ENCODE measurements at regions not wholly inside any gene's neighbourhood (a gene's known extent, or its start where the extent isn't known, plus 50 kb on each side); places are given as distances from the start of the nearest gene placed in this dataset.

- 64 to 67% methylated on average over 12 to 17 of the region's 17 CpGs for WGBS, 2 donors
- TF ChIP-seq POLR2A (IDR thresholded peaks at IDR 0.05): no peak
- no peak overlapping the region for H3K27ac ChIP-seq
- DNase-seq: no peak
- H3K4me3 ChIP-seq: no peak overlapping the region
- H3K4me1 ChIP-seq: peaks cover 23% of the 10 kb centered on the region
- no peaks in the 10 kb centered on the region for H3K9me3 ChIP-seq
- H3K36me3 ChIP-seq (ENCODE audit: low read depth, missing control alignments): no peaks in the 10 kb centered on the region
- H3K27me3 ChIP-seq: no peaks in the 10 kb centered on the region
- intact Hi-C loops (cut with DNase I; ENCODE audit: low total_unique reads): no loop called here
These were observed 98.4 kb downstream of the SNX5 start for GRCh38 chr20:17870086-17870740.

GRCh38 chr20:17869295-17869994 lies 99.1 kb downstream of the SNX5 start:
- TF ChIP-seq CTCF (IDR thresholded peaks at IDR 0.05) (no peak), POLR2A (IDR thresholded peaks at IDR 0.05) (no peak)
- Histone ChIP-seq H3K36me3 (ENCODE audit: low read depth, missing control alignments) (no peaks in the 10 kb centered on the region), H3K9me3 (no peaks in the 10 kb centered on the region), H3K27ac (no peak overlapping the region), H3K4me1 (peaks cover 15% of the 10 kb centered on the region), H3K4me3 (no peak overlapping the region), H3K27me3 (no peaks in the 10 kb centered on the region)
- intact Hi-C loops (cut with DNase I; ENCODE audit: low total_unique reads): no loop called here
- no peak for DNase-seq
- WGBS, 2 donors: 86 to 90% methylated on average over 12 of the region's 12 CpGs

GRCh38 chr20:17868700-17869231 lies 99.8 kb downstream of the SNX5 start:
- no peak for DNase-seq
- intact Hi-C loops (cut with DNase I; ENCODE audit: low total_unique reads): no loop called here
- H3K36me3 ChIP-seq (ENCODE audit: low read depth, missing control alignments): no peaks in the 10 kb centered on the region
- peaks cover 15% of the 10 kb centered on the region for H3K4me1 ChIP-seq
- H3K4me3 ChIP-seq: no peak overlapping the region
- no peak overlapping the region for H3K27ac ChIP-seq
- no peaks in the 10 kb centered on the region for H3K27me3 ChIP-seq
- TF ChIP-seq CTCF (IDR thresholded peaks at IDR 0.05): no peak
- TF ChIP-seq POLR2A (IDR thresholded peaks at IDR 0.05): no peak
- WGBS, 2 donors: 89 to 91% methylated on average over 4 of the region's 4 CpGs
- H3K9me3 ChIP-seq: no peaks in the 10 kb centered on the region

GRCh38 chr20:17868151-17868550 lies 100.4 kb downstream of the SNX5 start:
- no peaks in the 10 kb centered on the region for H3K9me3 ChIP-seq
- intact Hi-C loops (cut with DNase I; ENCODE audit: low total_unique reads): no loop called here

More at GRCh38 chr20:17868151-17868550, 100.4 kb downstream of the SNX5 start:
- Histone ChIP-seq H3K36me3 (ENCODE audit: low read depth, missing control alignments) (no peaks in the 10 kb centered on the region), H3K4me1 (peaks cover 15% of the 10 kb centered on the region), H3K27me3 (no peaks in the 10 kb centered on the region), H3K4me3 (no peak overlapping the region), H3K27ac (no peak overlapping the region)
- WGBS, 2 donors: 85 to 91% methylated on average over 4 of the region's 4 CpGs
- DNase-seq: no peak
- TF ChIP-seq CTCF (IDR thresholded peaks at IDR 0.05): no peak
- TF ChIP-seq POLR2A (IDR thresholded peaks at IDR 0.05): no peak

Data from testis (tissue), 2 donors.